NCI-H524 treated with DMSO at 0.1 percent for 48 hours (cell line): ENCODE measurements at regions not wholly inside any gene's neighbourhood (a gene's known extent, or its start where the extent isn't known, plus 50 kb on each side); places are given as distances from the start of the nearest gene placed in this dataset.
"Not testable (repeated sequence)": the region's sequence is repeated elsewhere in the genome, so short reads cannot be mapped to it uniquely, and the experiment has no call there.

Experiments
- DNase-seq: peaks from one replicate; lab custom pipeline; 2025; lab: John Stamatoyannopoulos, UW

GRCh38 chr14:84080944-84081343, 1449.0 kb upstream of the FLRT2 start:
- DNase-seq = no peak

GRCh38 chr14:84084056-84084630, 1445.8 kb upstream of the FLRT2 start:
- no peak for DNase-seq

- DNase-seq = no peak
Measured at GRCh38 chr14:84085493-84085892, 1444.5 kb upstream of the FLRT2 start.

GRCh38 chr14:84086714-84087113, 1443.2 kb upstream of the FLRT2 start:
- no peak for DNase-seq

- DNase-seq = no peak
Measured at GRCh38 chr14:84087986-84088531, 1441.9 kb upstream of the FLRT2 start.

GRCh38 chr14:84090837-84091236, 1439.1 kb upstream of the FLRT2 start:
- no peak for DNase-seq

- no peak for DNase-seq
Measured at GRCh38 chr14:84095681-84096080, 1434.3 kb upstream of the FLRT2 start.

GRCh38 chr14:84098261-84098660, 1431.7 kb upstream of the FLRT2 start:
- DNase-seq = no peak

GRCh38 chr14:84099560-84099959, 1430.4 kb upstream of the FLRT2 start:
- DNase-seq = not testable (repeated sequence)

- DNase-seq = no peak
Measured at GRCh38 chr14:84107835-84108343, 1422.1 kb upstream of the FLRT2 start.

- DNase-seq = no peak
Measured at GRCh38 chr14:84108746-84109457, 1421.0 kb upstream of the FLRT2 start.

- DNase-seq = no peak
Measured at GRCh38 chr14:84112589-84112988, 1417.4 kb upstream of the FLRT2 start.

- no peak for DNase-seq
Measured at GRCh38 chr14:84125676-84126075, 1404.3 kb upstream of the FLRT2 start.

GRCh38 chr14:84127495-84127894, 1402.4 kb upstream of the FLRT2 start:
- no peak for DNase-seq

GRCh38 chr14:84128050-84128449, 1401.9 kb upstream of the FLRT2 start:
- no peak for DNase-seq

GRCh38 chr14:84129007-84129406, 1400.9 kb upstream of the FLRT2 start:
- DNase-seq = no peak

GRCh38 chr14:84129941-84130340, 1400.0 kb upstream of the FLRT2 start:
- no peak for DNase-seq

- no peak for DNase-seq
Measured at GRCh38 chr14:84131924-84132323, 1398.0 kb upstream of the FLRT2 start.

GRCh38 chr14:84144166-84144565, 1385.8 kb upstream of the FLRT2 start:
- DNase-seq = no peak

GRCh38 chr14:84152452-84152851, 1377.5 kb upstream of the FLRT2 start:
- DNase-seq = no peak

GRCh38 chr14:84162633-84163032, 1367.3 kb upstream of the FLRT2 start:
- DNase-seq = peak; percentile 99

GRCh38 chr14:84167026-84167425, 1362.9 kb upstream of the FLRT2 start:
- no peak for DNase-seq

- DNase-seq = no peak
Measured at GRCh38 chr14:84180336-84180735, 1349.6 kb upstream of the FLRT2 start.
